ENCODE measurements at regions not wholly inside any gene's neighbourhood (a gene's known extent, or its start where the extent isn't known, plus 50 kb on each side); places are given as distances from the start of the nearest gene placed in this dataset.

GRCh38 chrX:9278475-9279233 is 186.2 kb upstream of the TBL1X start:
- no peaks in the 10 kb centered on the region for H3K9me3 ChIP-seq (ENCODE audit: insufficient read depth, low read length)
- no peak overlapping the region for H3K27ac ChIP-seq (ENCODE audit: low read length)
- H3K36me3 ChIP-seq (replicated peaks; ENCODE audit: low read depth, low read length), result no peaks in the 10 kb centered on the region
- TF ChIP-seq EZH2phosphoT487 (IDR thresholded peaks at IDR 0.05; ENCODE audit: low read depth), result no peak
- TF ChIP-seq CTCF (IDR thresholded peaks at IDR 0.05; ENCODE audit: low read depth, low read length), result no peak
- H3K4me3 ChIP-seq (ENCODE audit: low read length), result 0 out of 2 replicates have a peak overlapping the region, but pooled peaks have one; percentile 23
- H3K4me2 ChIP-seq (ENCODE audit: low read length), result peak overlapping the region; percentile 43
- H3K27me3 ChIP-seq (ENCODE audit: low read depth, low read length), result no peaks in the 10 kb centered on the region
- no peak overlapping the region; the same call in 1 of the 2 replicates for H2AFZ ChIP-seq (ENCODE audit: low read depth, low read length)
- H3K9ac ChIP-seq (ENCODE audit: low read length), result no peak overlapping the region
- no peaks in the 10 kb centered on the region for H4K20me1 ChIP-seq (ENCODE audit: insufficient read depth, low read length)
- no peaks in the 10 kb centered on the region for H3K4me1 ChIP-seq (ENCODE audit: low read length)
- H3K79me2 ChIP-seq (ENCODE audit: low read length), result no peaks in the 10 kb centered on the region

GRCh38 chrX:9279234-9279544 is 185.7 kb upstream of the TBL1X start:
- Histone ChIP-seq H3K4me1 (ENCODE audit: low read length) (no peaks in the 10 kb centered on the region), H3K4me3 (ENCODE audit: low read length) (0 out of 2 replicates have a peak overlapping the region, but pooled peaks have one; percentile 23), H3K4me2 (ENCODE audit: low read length) (peak overlapping the region; percentile 43), H3K27ac (ENCODE audit: low read length) (no peak overlapping the region), H2AFZ (ENCODE audit: low read depth, low read length) (no peak overlapping the region; the same call in 1 of the 2 replicates), H3K9me3 (ENCODE audit: insufficient read depth, low read length) (no peaks in the 10 kb centered on the region), H3K36me3 (replicated peaks; ENCODE audit: low read depth, low read length) (no peaks in the 10 kb centered on the region), H4K20me1 (ENCODE audit: insufficient read depth, low read length) (no peaks in the 10 kb centered on the region), H3K27me3 (ENCODE audit: low read depth, low read length) (no peaks in the 10 kb centered on the region), H3K9ac (ENCODE audit: low read length) (no peak overlapping the region), H3K79me2 (ENCODE audit: low read length) (no peaks in the 10 kb centered on the region)
- TF ChIP-seq CTCF (IDR thresholded peaks at IDR 0.05; ENCODE audit: low read depth, low read length), result no peak
- TF ChIP-seq EZH2phosphoT487 (IDR thresholded peaks at IDR 0.05; ENCODE audit: low read depth), result no peak

GRCh38 chrX:9280831-9281230 is 184.0 kb upstream of the TBL1X start:
- Histone ChIP-seq H3K4me1 (ENCODE audit: low read length) (no peaks in the 10 kb centered on the region), H4K20me1 (ENCODE audit: insufficient read depth, low read length) (no peaks in the 10 kb centered on the region), H3K9me3 (ENCODE audit: insufficient read depth, low read length) (no peaks in the 10 kb centered on the region), H3K36me3 (replicated peaks; ENCODE audit: low read depth, low read length) (no peaks in the 10 kb centered on the region), H3K27ac (ENCODE audit: low read length) (no peak overlapping the region), H3K9ac (ENCODE audit: low read length) (no peak overlapping the region), H2AFZ (ENCODE audit: low read depth, low read length) (no peak overlapping the region), H3K27me3 (ENCODE audit: low read depth, low read length) (no peaks in the 10 kb centered on the region), H3K4me2 (ENCODE audit: low read length) (no peak overlapping the region), H3K79me2 (ENCODE audit: low read length) (no peaks in the 10 kb centered on the region), H3K4me3 (ENCODE audit: low read length) (no peak overlapping the region)
- TF ChIP-seq CTCF (IDR thresholded peaks at IDR 0.05; ENCODE audit: low read depth, low read length), result no peak
- TF ChIP-seq EZH2phosphoT487 (IDR thresholded peaks at IDR 0.05; ENCODE audit: low read depth), result no peak

- no peak overlapping the region for H3K27ac ChIP-seq (ENCODE audit: low read length)
- no peak for TF ChIP-seq EZH2phosphoT487 (IDR thresholded peaks at IDR 0.05; ENCODE audit: low read depth)
- TF ChIP-seq CTCF (IDR thresholded peaks at IDR 0.05; ENCODE audit: low read depth, low read length), result no peak
- no peak overlapping the region for H3K9ac ChIP-seq (ENCODE audit: low read length)
These were observed 182.5 kb upstream of the TBL1X start for GRCh38 chrX:9282325-9282724.

More at GRCh38 chrX:9282325-9282724, 182.5 kb upstream of the TBL1X start:
- H3K79me2 ChIP-seq (ENCODE audit: low read length), result no peaks in the 10 kb centered on the region
- no peaks in the 10 kb centered on the region for H3K4me1 ChIP-seq (ENCODE audit: low read length)
- H4K20me1 ChIP-seq (ENCODE audit: insufficient read depth, low read length), result no peaks in the 10 kb centered on the region
- no peak overlapping the region for H3K4me3 ChIP-seq (ENCODE audit: low read length)
- no peaks in the 10 kb centered on the region for H3K36me3 ChIP-seq (replicated peaks; ENCODE audit: low read depth, low read length)
- no peak overlapping the region for H3K4me2 ChIP-seq (ENCODE audit: low read length)
- H3K9me3 ChIP-seq (ENCODE audit: insufficient read depth, low read length), result no peaks in the 10 kb centered on the region
- H2AFZ ChIP-seq (ENCODE audit: low read depth, low read length), result no peak overlapping the region
- H3K27me3 ChIP-seq (ENCODE audit: low read depth, low read length), result no peaks in the 10 kb centered on the region
